HG03432 (cell line): ENCODE measurements at regions not wholly inside any gene's neighbourhood (a gene's known extent, or its start where the extent isn't known, plus 50 kb on each side); places are given as distances from the start of the nearest gene placed in this dataset.

Experiments
- ATAC-seq: cut with Tn5 transposase; IDR thresholded peaks from one replicate; pipeline ENCODE4 v1.9.1; 2021; ENCODE audit warnings: mild to moderate bottlenecking, moderate library complexity; ENCODE audit not compliant: unreplicated experiment

- ATAC-seq, result no peak
Observed at GRCh38 chrX:9311421-9312160, 153.3 kb upstream of the TBL1X start.

GRCh38 chrX:9312922-9313867 is 151.7 kb upstream of the TBL1X start:
- peak; percentile 67 for ATAC-seq

- ATAC-seq, result no peak
Observed at GRCh38 chrX:9315086-9315485, 149.8 kb upstream of the TBL1X start.

GRCh38 chrX:9316096-9316495 is 148.8 kb upstream of the TBL1X start:
- no peak for ATAC-seq

GRCh38 chrX:9317176-9317575 is 147.7 kb upstream of the TBL1X start:
- ATAC-seq, result no peak

GRCh38 chrX:9318213-9318612 is 146.6 kb upstream of the TBL1X start:
- ATAC-seq, result no peak

- no peak for ATAC-seq
Observed at GRCh38 chrX:9318766-9319165, 146.1 kb upstream of the TBL1X start.

GRCh38 chrX:9320940-9321339 is 143.9 kb upstream of the TBL1X start:
- ATAC-seq, result no peak

GRCh38 chrX:9324676-9325075 is 140.2 kb upstream of the TBL1X start:
- ATAC-seq, result no peak

- ATAC-seq, result no peak
Observed at GRCh38 chrX:9326369-9326768, 138.5 kb upstream of the TBL1X start.

GRCh38 chrX:9327086-9327746 is 137.6 kb upstream of the TBL1X start:
- no peak for ATAC-seq

- ATAC-seq, result no peak
Observed at GRCh38 chrX:9327747-9328145, 137.1 kb upstream of the TBL1X start.

- no peak for ATAC-seq
Observed at GRCh38 chrX:9329056-9329455, 135.8 kb upstream of the TBL1X start.

- ATAC-seq, result no peak
Observed at GRCh38 chrX:9330249-9330982, 134.4 kb upstream of the TBL1X start.

- ATAC-seq, result no peak
Observed at GRCh38 chrX:9333873-9334560, 130.8 kb upstream of the TBL1X start.

- ATAC-seq, result no peak
Observed at GRCh38 chrX:9335251-9335650, 129.6 kb upstream of the TBL1X start.

GRCh38 chrX:9336456-9336855 is 128.4 kb upstream of the TBL1X start:
- no peak for ATAC-seq

GRCh38 chrX:9337046-9337445 is 127.8 kb upstream of the TBL1X start:
- no peak for ATAC-seq

GRCh38 chrX:9338986-9339385 is 125.9 kb upstream of the TBL1X start:
- no peak for ATAC-seq
